BJ (cell line): ENCODE measurements at regions not wholly inside any gene's neighbourhood (a gene's known extent, or its start where the extent isn't known, plus 50 kb on each side); places are given as distances from the start of the nearest gene placed in this dataset.

Experiments used
- CTCF ChIA-PET: fragments of 350-600 bp; formaldehyde crosslinking; extraction: SDS; loops from one replicate; lab custom pipeline; 2021; ENCODE audit warnings: antibody characterized with exemption, inconsistent platforms; lab: Yijun Ruan, JAX
- POLR2A ChIA-PET: fragments of 300-600 bp; sonication (Branson Sonifier 250); formaldehyde crosslinking; extraction: SDS; loops from one replicate; lab custom pipeline; 2021; ENCODE audit warnings: antibody characterized with exemption; lab: Charles Lee
- DNase-seq: peaks from one replicate; pipeline ENCODE4 v3.0.0-alpha.2; 2011; ENCODE audit warnings: low read depth
- H3K27me3 ChIP-seq: 2 replicates; pipeline ENCODE4 v1.6.0; 2011; ENCODE audit warnings: low read length; ENCODE audit not compliant: control insufficient read depth, insufficient read depth
- H3K36me3 ChIP-seq: 2 replicates; pipeline ENCODE4 v1.5.1; 2011; ENCODE audit warnings: low read length; ENCODE audit not compliant: control insufficient read depth, insufficient read depth
- H3K4me3 ChIP-seq: 2 replicates; pipeline ENCODE4 v1.5.1; 2011; ENCODE audit warnings: low read depth, mild to moderate bottlenecking, control low read depth, low read length
- CTCF ChIP-seq: IDR thresholded peaks from 2 replicates; pipeline ENCODE4 v1.5.1; 2011; ENCODE audit warnings: low read depth, mild to moderate bottlenecking, control low read depth, inconsistent platforms, low read length, moderate library complexity; ENCODE audit not compliant: insufficient read depth

GRCh38 chr10:60627778-60628748 is 150.2 kb upstream of the CDK1 start:
- H3K36me3 ChIP-seq, result no peaks in the 10 kb centered on the region
- CTCF ChIA-PET, result interaction anchor here (0.7 to 1.3 kb wide), 3 partner anchors 18 to 146 kb away, joined by 3 to 5 read pairs (median 4); no protein-coding TSS in a partner anchor
- no peak for TF ChIP-seq CTCF
- H3K27me3 ChIP-seq, result 0 out of 2 replicates have a peak, but pooled peaks cover 2% of the 10 kb centered on the region
- DNase-seq, result no peak
- POLR2A ChIA-PET, result no interaction called here
- H3K4me3 ChIP-seq, result no peak overlapping the region

GRCh38 chr10:60626037-60626436 is 152.2 kb upstream of the CDK1 start:
- ChIA-PET POLR2A (no interaction called here), CTCF (no interaction called here)
- H3K4me3 ChIP-seq, result no peak overlapping the region
- no peak for TF ChIP-seq CTCF
- no peak for DNase-seq
- H3K36me3 ChIP-seq, result no peaks in the 10 kb centered on the region
- 0 out of 2 replicates have a peak, but pooled peaks cover 2% of the 10 kb centered on the region for H3K27me3 ChIP-seq

- Histone ChIP-seq H3K4me3 (no peak overlapping the region), H3K36me3 (no peaks in the 10 kb centered on the region), H3K27me3 (no peaks in the 10 kb centered on the region)
- TF ChIP-seq CTCF, result no peak
- POLR2A ChIA-PET, result no interaction called here
- CTCF ChIA-PET, result interaction anchor here (0.9 kb wide), 1 partner anchor 10 kb away, joined by 3 read pairs; no protein-coding TSS in a partner anchor
- DNase-seq, result no peak
Observed at GRCh38 chr10:60623627-60624026, 154.7 kb upstream of the CDK1 start.

GRCh38 chr10:60621018-60621417 is 157.3 kb upstream of the CDK1 start:
- TF ChIP-seq CTCF, result no peak
- Histone ChIP-seq H3K4me3 (no peak overlapping the region), H3K27me3 (no peaks in the 10 kb centered on the region), H3K36me3 (no peaks in the 10 kb centered on the region)
- DNase-seq, result no peak
- ChIA-PET CTCF (no interaction called here), POLR2A (no interaction called here)

- CTCF ChIA-PET, result interaction anchor here (1.1 kb wide), 1 partner anchor 10 kb away, joined by 3 read pairs; no protein-coding TSS in a partner anchor
Observed at GRCh38 chr10:60618861-60619260, 159.4 kb upstream of the CDK1 start.

More at GRCh38 chr10:60618861-60619260, 159.4 kb upstream of the CDK1 start:
- Histone ChIP-seq H3K36me3 (no peaks in the 10 kb centered on the region), H3K4me3 (no peak overlapping the region), H3K27me3 (no peaks in the 10 kb centered on the region)
- POLR2A ChIA-PET, result no interaction called here
- no peak for DNase-seq
- TF ChIP-seq CTCF, result no peak
